Fibroblast of skin of left quadriceps (primary cell): ENCODE measurements at regions not wholly inside any gene's neighbourhood (a gene's known extent, or its start where the extent isn't known, plus 50 kb on each side); places are given as distances from the start of the nearest gene placed in this dataset.

Experiments
- DNase-seq, 2 experiments: peaks; one replicate each; pipeline ENCODE4 v3.0.0-alpha.2; 2013; ENCODE audit warnings: low read depth in 2 of 2

- DNase-seq, result no peak
Observed at GRCh38 chr12:11946161-11946560, 124.6 kb upstream of the BCL2L14 start.

DNA sequence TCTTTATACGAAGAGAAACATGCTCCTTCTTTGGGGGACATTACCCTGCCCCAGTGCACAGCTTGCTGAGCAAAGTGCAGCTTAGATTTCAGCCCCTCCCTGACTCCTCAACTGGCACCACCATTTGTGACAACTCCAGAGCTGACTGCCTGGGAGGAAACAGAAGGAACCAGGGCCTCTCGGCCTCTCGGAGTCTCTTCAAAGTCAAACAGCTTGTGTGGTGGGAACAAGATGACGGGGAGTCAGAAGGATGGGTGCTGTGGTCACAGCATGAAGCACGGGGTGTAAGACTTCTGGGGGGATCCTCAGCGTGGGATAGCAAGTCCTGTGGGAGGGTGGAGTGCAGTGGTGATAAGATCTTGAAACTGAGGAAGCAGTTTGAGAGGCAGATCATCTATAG, 123.5 kb upstream of the BCL2L14 start:
- no peak for DNase-seq

- DNase-seq, result no peak
Observed at GRCh38 chr12:11949738-11950411, 120.9 kb upstream of the BCL2L14 start.

DNA sequence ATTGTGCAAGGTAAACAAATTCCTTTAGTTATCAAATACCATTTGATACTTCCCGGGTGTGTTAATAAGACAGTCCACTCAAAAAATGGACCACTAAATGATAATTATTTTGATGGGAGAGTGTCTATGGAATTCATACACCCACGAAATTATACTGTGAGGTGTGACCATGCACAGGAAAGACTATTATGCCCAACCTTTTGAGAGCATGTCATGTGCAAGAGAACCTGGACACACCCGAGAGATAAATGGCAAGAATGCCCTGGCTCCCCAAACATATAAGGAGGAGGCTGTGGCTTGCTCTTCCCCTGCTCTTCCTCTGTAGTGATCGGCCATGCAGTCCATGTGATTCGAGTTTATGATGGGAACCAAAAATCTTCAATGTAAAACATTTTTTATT, 119.5 kb upstream of the BCL2L14 start:
- no peak for DNase-seq

DNA sequence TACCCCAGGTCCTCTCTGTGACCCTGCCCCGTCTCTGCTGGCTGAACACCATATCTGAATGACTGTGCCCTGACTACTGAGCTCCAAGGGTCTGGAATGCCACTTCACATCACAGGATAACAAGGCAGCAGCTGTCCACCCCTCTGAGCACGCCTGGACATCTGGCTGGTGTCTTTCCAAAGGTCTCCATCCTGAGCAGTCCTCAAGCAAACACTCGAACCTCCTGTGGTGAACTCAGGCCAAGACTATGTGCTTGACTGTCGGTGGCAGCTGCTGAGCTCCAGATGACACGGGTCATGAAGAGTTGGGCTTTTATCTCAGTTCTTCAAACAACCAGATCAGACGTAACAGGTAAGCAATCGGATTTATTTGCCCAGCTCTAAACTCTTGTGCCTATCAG, 117.2 kb upstream of the BCL2L14 start:
- no peak for DNase-seq

DNA sequence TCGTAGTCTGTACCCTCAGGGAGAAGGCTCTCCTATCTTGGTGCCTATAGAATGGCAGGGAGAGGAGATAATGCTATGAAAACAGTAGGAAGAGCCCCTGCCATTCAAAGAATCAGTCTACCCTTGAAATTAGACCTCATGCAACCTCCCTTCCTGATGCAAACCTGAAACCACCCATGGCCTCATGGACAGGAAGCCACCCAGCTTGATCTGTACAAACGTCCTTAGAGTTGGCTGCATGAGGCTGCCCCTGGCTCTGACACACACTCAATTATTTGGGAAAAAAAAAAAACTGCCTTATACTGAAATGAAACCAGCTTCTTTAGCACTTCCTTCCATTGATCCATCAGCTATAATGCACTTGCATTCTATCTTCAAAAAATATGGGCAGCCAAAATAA, 116.6 kb upstream of the BCL2L14 start:
- DNase-seq, result no peak

- DNase-seq, result peak; percentile 89 to 90
Observed at GRCh38 chr12:11958221-11959091, 112.3 kb upstream of the BCL2L14 start.

DNA sequence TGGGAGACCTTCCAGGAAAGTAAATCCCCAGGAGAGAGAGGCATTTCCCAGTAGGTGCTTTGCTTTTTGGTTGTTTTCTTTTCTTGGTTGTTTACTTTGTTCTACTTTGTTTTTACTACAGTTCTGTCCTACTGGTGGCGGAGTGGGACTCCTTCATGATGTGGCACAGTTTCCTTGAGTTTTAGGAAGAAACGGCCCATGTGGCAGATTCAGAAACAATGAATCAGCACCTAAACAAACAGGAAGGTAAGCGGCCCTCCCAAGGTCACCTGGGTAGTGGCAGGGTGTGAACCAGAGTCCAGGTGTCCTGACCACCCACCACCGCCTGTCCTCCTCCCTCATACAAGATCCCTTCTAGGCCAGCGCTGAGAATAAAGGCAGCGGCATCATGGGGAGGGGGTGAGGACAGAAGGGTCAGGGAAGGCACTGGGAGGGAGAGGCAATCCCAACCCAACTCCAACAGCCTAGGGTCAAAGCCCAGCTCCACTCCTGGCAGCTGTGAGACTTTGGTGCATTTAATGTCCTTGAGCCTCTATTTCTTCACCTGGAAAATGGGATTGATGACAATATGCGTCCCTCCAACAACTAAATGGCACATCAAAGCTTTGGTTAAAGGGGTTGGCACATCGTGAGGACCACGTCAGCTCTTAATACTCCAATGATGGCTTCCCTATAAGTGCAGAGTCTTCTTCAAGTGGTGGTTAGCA, 111.5 kb upstream of the BCL2L14 start:
- DNase-seq, result no peak

DNA sequence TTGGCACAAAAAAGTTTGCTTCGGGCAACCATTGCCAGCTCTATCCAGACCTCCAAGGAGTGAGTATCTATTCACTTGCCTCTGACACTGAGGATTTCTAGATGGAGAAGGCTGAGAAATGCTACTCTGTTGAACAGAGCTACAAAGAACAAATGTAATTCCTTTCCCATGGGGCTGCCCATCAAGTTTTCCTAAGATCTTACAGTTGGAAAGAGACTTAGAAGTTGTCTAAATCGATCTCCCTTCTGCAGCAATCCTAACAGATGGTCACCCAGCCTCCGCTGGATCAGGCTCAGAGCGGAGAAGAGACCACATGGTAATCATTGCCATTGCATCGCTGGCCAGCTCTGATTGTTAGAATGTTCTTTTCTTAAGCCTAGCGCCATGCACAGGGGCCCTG, 110.1 kb upstream of the BCL2L14 start:
- no peak for DNase-seq

GRCh38 chr12:11961686-11962085, 109.1 kb upstream of the BCL2L14 start:
- no peak for DNase-seq

- no peak for DNase-seq
Observed at GRCh38 chr12:11962860-11963259, 107.9 kb upstream of the BCL2L14 start.

GRCh38 chr12:11963841-11964471, 106.8 kb upstream of the BCL2L14 start:
- no peak for DNase-seq

DNA sequence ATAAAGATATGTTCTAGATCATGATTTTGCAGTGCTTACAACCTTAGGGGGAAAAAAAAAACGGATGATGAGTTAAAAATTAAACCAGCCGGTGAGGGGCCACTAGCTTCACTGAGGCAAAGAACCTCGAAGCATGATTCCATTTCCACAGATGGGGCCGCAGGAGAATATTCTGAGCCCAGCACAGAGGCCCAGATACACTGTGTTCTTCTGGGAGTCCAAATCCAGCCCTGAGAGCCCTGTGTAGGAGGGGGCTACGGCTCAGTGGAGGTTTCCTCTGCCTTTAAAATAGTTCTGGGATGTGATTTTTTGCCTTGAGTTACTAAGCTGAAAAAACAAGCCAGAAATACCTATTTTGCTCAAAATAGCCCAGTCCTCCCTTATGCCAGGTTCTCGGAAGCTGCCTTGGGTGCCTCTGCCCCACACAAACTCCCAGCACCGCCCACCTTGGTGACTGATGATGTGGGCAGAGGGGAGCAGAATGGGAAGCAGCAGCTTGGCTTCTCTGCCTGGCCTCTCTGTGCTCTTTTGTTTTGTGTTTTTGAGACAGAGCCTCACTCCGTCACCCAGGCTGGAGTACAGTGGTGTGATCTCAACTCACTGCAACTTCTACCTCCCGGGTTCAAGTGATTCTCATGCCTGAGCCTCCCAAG, 105.4 kb upstream of the BCL2L14 start:
- DNase-seq, result no peak

- no peak for DNase-seq
Observed at GRCh38 chr12:11967376-11968047, 103.2 kb upstream of the BCL2L14 start.

DNA sequence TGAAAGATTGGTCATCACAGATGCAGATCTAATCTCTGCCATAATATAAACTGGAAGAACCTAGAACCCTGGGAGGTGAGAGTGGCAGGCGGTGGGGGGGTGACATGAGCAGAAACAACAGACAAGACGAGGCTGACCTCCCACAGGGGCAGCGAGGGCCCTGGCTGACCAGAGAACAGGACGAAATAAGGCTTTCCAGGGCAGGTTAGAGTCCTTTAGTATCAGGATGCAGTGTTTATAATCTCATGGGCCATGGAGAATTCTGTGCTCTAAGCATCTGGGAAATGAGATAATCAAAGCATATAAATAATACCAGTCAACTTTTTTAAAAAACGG, 102.7 kb upstream of the BCL2L14 start:
- DNase-seq, result no peak

DNA sequence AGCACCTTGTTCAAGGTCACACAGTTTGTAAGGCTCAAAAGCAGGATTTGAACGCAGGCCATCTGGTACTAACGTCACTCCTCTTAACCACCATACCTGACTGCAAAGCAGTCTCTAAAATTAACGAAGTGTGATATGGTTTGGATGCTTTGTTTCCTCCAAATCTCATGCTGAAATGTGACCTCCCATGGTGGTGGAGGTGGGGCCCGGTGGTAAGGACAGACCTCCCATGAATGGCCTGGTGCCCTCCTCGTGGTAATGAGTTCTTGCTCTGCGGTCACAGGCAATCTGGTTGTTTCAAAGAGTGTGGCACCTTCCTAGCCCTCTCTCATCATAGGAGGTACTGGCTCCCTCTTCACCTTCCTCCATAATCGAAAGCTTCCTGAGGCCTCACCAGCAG, 102.2 kb upstream of the BCL2L14 start:
- DNase-seq, result no peak

- DNase-seq, result no peak
Observed at GRCh38 chr12:11969437-11970154, 101.1 kb upstream of the BCL2L14 start.

DNA sequence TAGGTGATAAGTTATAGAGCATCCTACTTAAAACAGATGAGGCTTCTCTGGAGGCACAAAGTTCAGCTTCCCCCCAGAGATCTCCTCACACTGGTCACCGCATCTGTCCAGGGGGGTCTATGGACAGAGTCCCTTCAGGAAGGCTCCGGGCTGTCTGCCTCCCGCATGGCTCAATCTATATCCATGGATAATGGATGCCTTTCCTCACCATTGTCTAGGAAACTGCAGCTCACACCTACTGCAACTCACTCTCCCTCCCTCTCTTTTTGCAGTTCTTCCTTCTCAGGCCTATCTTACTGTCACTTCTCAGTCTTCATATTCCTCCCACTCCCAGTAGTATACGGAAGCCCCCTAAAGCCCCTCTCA, 100.6 kb upstream of the BCL2L14 start:
- DNase-seq, result no peak

DNA sequence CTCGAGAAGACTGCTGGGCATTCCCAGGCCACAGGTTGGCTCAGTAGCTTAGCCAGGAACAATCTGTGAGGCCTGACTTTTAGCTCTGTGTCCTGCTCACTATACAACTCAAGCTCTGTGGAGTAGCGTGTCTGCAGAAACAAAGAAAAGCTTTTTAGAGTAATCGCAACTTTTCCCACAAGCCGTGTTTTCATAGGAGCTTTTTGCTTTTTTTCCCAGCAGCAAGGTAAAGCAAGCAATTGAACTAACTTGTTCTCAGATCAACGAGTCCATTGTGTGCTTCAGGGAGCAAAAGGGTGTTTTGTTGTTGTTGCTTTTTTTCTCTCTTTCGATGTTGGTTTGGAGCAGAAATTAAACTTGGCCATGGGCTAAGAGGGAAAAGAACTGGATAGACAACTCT, 97.3 kb upstream of the BCL2L14 start:
- no peak for DNase-seq

GRCh38 chr12:11976005-11976404, 94.7 kb upstream of the BCL2L14 start:
- DNase-seq, result no peak
